HEK293T (cell line): ENCODE measurements at regions not wholly inside any gene's neighbourhood (a gene's known extent, or its start where the extent isn't known, plus 50 kb on each side); places are given as distances from the start of the nearest gene placed in this dataset.

ENCODE experiments used
- BHLHE40 ChIP-seq: fragments of 450-650 bp; IDR thresholded peaks from 2 replicates; pipeline ENCODE4 v1.6.1; 2016; ENCODE audit warnings: mild to moderate bottlenecking, moderate library complexity, borderline replicate concordance
- CTBP1 ChIP-seq: fragments of 450-650 bp; IDR thresholded peaks from 2 replicates; pipeline ENCODE4 v1.6.1; 2016; ENCODE audit warnings: borderline replicate concordance
- FOXA1 ChIP-seq: fragments of 450-650 bp; IDR thresholded peaks from 2 replicates; pipeline ENCODE4 v1.6.1; 2016; ENCODE audit warnings: mild to moderate bottlenecking
- FOXM1 ChIP-seq: fragments of 450-650 bp; IDR thresholded peaks from 2 replicates; pipeline ENCODE4 v1.6.1; 2017; ENCODE audit warnings: mild to moderate bottlenecking, borderline replicate concordance
- HDGF ChIP-seq: fragments of 450-650 bp; IDR thresholded peaks from 2 replicates; pipeline ENCODE4 v1.6.1; 2017; ENCODE audit warnings: antibody characterized with exemption, borderline replicate concordance
- L3MBTL2 ChIP-seq: fragments of 450-650 bp; conservative IDR thresholded peaks from 2 replicates; pipeline ENCODE4 v1.6.1; 2016; ENCODE audit warnings: mild to moderate bottlenecking
- NFRKB ChIP-seq: fragments of 450-650 bp; IDR thresholded peaks from 2 replicates; pipeline ENCODE4 v1.6.1; 2016; ENCODE audit warnings: mild to moderate bottlenecking, moderate library complexity
- SP1 ChIP-seq: fragments of 450-650 bp; IDR thresholded peaks from 2 replicates; pipeline ENCODE4 v1.6.1; 2017
- SUZ12 ChIP-seq: fragments of 450-650 bp; IDR thresholded peaks from 2 replicates; pipeline ENCODE4 v1.6.1; 2016; ENCODE audit warnings: mild to moderate bottlenecking
- TARDBP ChIP-seq: fragments of 450-650 bp; IDR thresholded peaks from 2 replicates; pipeline ENCODE4 v1.6.1; 2016
- ZNF384 ChIP-seq: fragments of 450-650 bp; IDR thresholded peaks from 2 replicates; pipeline ENCODE4 v1.6.1; 2016
- TF ChIP-seq, protein P1 (sequence below): fragments of 450-650 bp; IDR thresholded peaks from 2 replicates; pipeline ENCODE4 v1.6.1; 2016

GRCh38 chr15:79171320-79172031 is 80.9 kb upstream of the RASGRF1 start:
- TF ChIP-seq HDGF (no peak), TARDBP (no peak), FOXA1 (no peak), FOXM1 (no peak), SUZ12 (no peak), ZNF384 (no peak), CTBP1 (no peak), L3MBTL2 (no peak), SP1 (no peak), BHLHE40 (no peak), NFRKB (no peak)
- TF ChIP-seq, protein P1, sequence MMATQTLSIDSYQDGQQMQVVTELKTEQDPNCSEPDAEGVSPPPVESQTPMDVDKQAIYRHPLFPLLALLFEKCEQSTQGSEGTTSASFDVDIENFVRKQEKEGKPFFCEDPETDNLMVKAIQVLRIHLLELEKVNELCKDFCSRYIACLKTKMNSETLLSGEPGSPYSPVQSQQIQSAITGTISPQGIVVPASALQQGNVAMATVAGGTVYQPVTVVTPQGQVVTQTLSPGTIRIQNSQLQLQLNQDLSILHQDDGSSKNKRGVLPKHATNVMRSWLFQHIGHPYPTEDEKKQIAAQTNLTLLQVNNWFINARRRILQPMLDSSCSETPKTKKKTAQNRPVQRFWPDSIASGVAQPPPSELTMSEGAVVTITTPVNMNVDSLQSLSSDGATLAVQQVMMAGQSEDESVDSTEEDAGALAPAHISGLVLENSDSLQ = no peak
